PC-9 (cell line): ENCODE measurements at regions not wholly inside any gene's neighbourhood (a gene's known extent, or its start where the extent isn't known, plus 50 kb on each side); places are given as distances from the start of the nearest gene placed in this dataset.

Experiments used
- BruUV-seq: library from RNA; stranded (reverse); fragments of 400-500 nt; replicated peaks from 2 replicates; lab custom pipeline; 2021; lab: Mats Ljungman, UMichigan
- CTCF ChIA-PET: fragments of 300-600 bp; sonication (Branson Sonifier 250); formaldehyde crosslinking; loops from one replicate; lab custom pipeline; 2022; ENCODE audit warnings: antibody characterized with exemption; lab: Charles Lee
- POLR2A ChIA-PET: fragments of 300-600 bp; sonication (Branson Sonifier 250); formaldehyde crosslinking; loops from one replicate; lab custom pipeline; 2022; ENCODE audit warnings: antibody characterized with exemption; ENCODE audit not compliant: unreplicated experiment; lab: Charles Lee
- DNase-seq, 2 experiments: peaks; one replicate each; pipeline versions ENCODE4 v3.0.0 to v3.0.0-alpha.2; 2015 to 2022; ENCODE audit warnings: mixed read lengths in 1 of 2
- H2AFZ ChIP-seq: fragments of 200-600 bp; sonication (generic); 2 replicates; pipeline ENCODE4 v1.8.1; 2017; ENCODE audit warnings: antibody characterized with exemption
- H3F3A ChIP-seq: fragments of 200-600 bp; sonication (generic); 2 replicates; pipeline ENCODE4 v1.8.1; 2017; ENCODE audit warnings: antibody characterized with exemption, mild to moderate bottlenecking, low read depth; ENCODE audit not compliant: insufficient read depth
- H3K27ac ChIP-seq: fragments of 200-600 bp; sonication (generic); 2 replicates; pipeline ENCODE4 v1.6.1; 2016; ENCODE audit warnings: mixed run types
- H3K27me3 ChIP-seq: fragments of 200-600 bp; sonication (generic); 2 replicates; pipeline ENCODE4 v1.6.1; 2016; ENCODE audit warnings: low read depth, mixed run types; ENCODE audit not compliant: insufficient read depth
- H3K36me3 ChIP-seq: fragments of 200-600 bp; sonication (generic); 2 replicates; pipeline ENCODE4 v1.6.1; 2016; ENCODE audit warnings: low read depth, mixed run types
- H3K4me1 ChIP-seq: fragments of 200-600 bp; sonication (generic); replicated peaks from 2 replicates; pipeline ENCODE4 v1.6.1; 2016; ENCODE audit warnings: mixed run types; ENCODE audit not compliant: insufficient read depth
- H3K4me2 ChIP-seq: fragments of 200-600 bp; sonication (generic); 2 replicates; pipeline ENCODE4 v1.6.1; 2017; ENCODE audit warnings: mixed run types
- H3K4me3 ChIP-seq: fragments of 200-600 bp; sonication (generic); 2 replicates; pipeline ENCODE4 v1.6.1; 2016; ENCODE audit warnings: mixed run types
- H3K79me2 ChIP-seq: fragments of 200-600 bp; sonication (generic); 2 replicates; pipeline ENCODE4 v1.6.1; 2017; ENCODE audit warnings: low read depth, mixed run types
- H3K9me2 ChIP-seq: fragments of 200-600 bp; sonication (generic); 2 replicates; pipeline ENCODE4 v1.8.1; 2017; ENCODE audit warnings: mild to moderate bottlenecking; ENCODE audit not compliant: insufficient read depth
- H3K9me3 ChIP-seq: fragments of 200-600 bp; sonication (generic); 2 replicates; pipeline ENCODE4 v1.8.1; 2016; ENCODE audit warnings: low read depth; ENCODE audit not compliant: insufficient read depth
- H4K20me1 ChIP-seq: fragments of 200-600 bp; sonication (generic); 2 replicates; pipeline ENCODE4 v1.8.1; 2017; ENCODE audit not compliant: insufficient read depth
- EZH2 ChIP-seq: fragments of 200-600 bp; sonication (generic); IDR thresholded peaks from 2 replicates; pipeline ENCODE4 v1.8.0; 2017; ENCODE audit warnings: antibody characterized with exemption, low read depth
- intact Hi-C: fragments of 100-400 bp; cut with micrococcal nuclease; formaldehyde crosslinking; loops from one replicate; pipeline ENCODE4 v1.10.0; 2022; ENCODE audit not compliant: unreplicated experiment
- TF ChIP-seq, protein P1 (sequence below): fragments of 200-600 bp; sonication (generic); conservative IDR thresholded peaks from 2 replicates; pipeline ENCODE4 v1.6.1; 2017; ENCODE audit warnings: mixed run types, antibody characterized with exemption, mild to moderate bottlenecking, moderate library complexity

DNA sequence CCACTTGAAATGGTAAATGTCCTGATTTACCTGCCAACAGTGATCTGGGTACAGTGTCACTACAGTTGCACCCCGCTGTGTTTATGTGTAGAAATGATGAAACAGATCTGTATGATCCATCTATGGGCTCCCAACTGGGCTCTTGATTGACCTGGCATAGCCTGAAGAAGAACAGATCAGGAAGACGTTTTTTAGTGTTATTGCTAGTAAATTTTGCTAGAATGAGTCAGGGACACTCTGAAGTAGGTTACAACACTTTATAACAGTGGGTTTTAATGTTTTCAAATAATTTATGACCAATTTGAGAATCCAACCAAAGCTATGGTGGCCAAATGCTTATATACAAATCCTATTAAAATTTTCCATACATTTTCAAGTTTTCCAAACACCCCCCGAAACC is 110.3 kb downstream of the DKK1 start:
- intact Hi-C loops, result no loop called here
- Histone ChIP-seq H3K9me3 (0 out of 2 replicates have a peak, but pooled peaks cover 3% of the 10 kb centered on the region), H3K27me3 (no peaks in the 10 kb centered on the region), H3K27ac (no peak overlapping the region), H3K4me1 (no peaks in the 10 kb centered on the region), H3K36me3 (no peaks in the 10 kb centered on the region), H2AFZ (no peak overlapping the region), H3K9me2 (no peaks in the 10 kb centered on the region), H3K4me3 (no peak overlapping the region), H4K20me1 (no peaks in the 10 kb centered on the region), H3K79me2 (no peaks in the 10 kb centered on the region), H3F3A (no peaks in the 10 kb centered on the region), H3K4me2 (no peak overlapping the region)
- no peak for DNase-seq
- TF ChIP-seq, protein P1, sequence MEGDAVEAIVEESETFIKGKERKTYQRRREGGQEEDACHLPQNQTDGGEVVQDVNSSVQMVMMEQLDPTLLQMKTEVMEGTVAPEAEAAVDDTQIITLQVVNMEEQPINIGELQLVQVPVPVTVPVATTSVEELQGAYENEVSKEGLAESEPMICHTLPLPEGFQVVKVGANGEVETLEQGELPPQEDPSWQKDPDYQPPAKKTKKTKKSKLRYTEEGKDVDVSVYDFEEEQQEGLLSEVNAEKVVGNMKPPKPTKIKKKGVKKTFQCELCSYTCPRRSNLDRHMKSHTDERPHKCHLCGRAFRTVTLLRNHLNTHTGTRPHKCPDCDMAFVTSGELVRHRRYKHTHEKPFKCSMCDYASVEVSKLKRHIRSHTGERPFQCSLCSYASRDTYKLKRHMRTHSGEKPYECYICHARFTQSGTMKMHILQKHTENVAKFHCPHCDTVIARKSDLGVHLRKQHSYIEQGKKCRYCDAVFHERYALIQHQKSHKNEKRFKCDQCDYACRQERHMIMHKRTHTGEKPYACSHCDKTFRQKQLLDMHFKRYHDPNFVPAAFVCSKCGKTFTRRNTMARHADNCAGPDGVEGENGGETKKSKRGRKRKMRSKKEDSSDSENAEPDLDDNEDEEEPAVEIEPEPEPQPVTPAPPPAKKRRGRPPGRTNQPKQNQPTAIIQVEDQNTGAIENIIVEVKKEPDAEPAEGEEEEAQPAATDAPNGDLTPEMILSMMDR, result no peak
- TF ChIP-seq EZH2, result no peak
- BruUV-seq, result no TSS peak
- ChIA-PET POLR2A (no interaction called here), CTCF (no interaction called here)

DNA sequence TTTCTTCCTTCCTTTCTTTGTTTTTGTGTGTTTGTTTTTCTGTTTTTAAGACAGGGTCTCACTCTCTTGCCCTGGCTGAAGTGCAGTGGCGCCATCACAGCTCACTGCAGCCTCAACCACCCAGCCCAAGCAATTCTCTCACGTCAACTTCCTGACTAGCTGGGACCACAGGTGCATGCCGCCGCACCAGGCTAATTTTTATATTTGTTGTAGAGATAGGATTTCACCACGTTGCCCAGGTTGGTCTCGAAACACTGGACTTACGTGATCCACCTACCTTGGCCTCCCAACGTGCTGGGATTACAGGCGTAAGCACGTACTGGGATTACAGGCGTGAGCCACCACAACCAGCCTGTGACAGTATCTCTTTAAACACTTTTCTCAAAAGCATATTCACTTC is 120.7 kb downstream of the DKK1 start:
- no peaks in the 10 kb centered on the region for H3K9me2 ChIP-seq

GRCh38 chr10:52436664-52437063 is 122.6 kb downstream of the DKK1 start:
- no peaks in the 10 kb centered on the region for H3K9me2 ChIP-seq
- no peaks in the 10 kb centered on the region for H3K27me3 ChIP-seq
- H3K79me2 ChIP-seq, result no peaks in the 10 kb centered on the region
- H3K4me1 ChIP-seq, result peaks cover 10% of the 10 kb centered on the region; the same call in 1 of the 2 replicates
- DNase-seq, result no peak
- POLR2A ChIA-PET, result interaction anchor here (0.6 kb wide), 1 partner anchor 98 kb away, joined by 5 read pairs; no protein-coding TSS in a partner anchor
- 0 out of 2 replicates have a peak overlapping the region, but pooled peaks have one; percentile 29 for H2AFZ ChIP-seq
- H3F3A ChIP-seq, result no peaks in the 10 kb centered on the region
- H3K4me3 ChIP-seq, result no peak overlapping the region
- intact Hi-C loops, result no loop called here
- H3K36me3 ChIP-seq, result no peaks in the 10 kb centered on the region
- TF ChIP-seq, protein P1, result no peak
- no peak for TF ChIP-seq EZH2
- no TSS peak for BruUV-seq
- no peak overlapping the region for H3K27ac ChIP-seq
- H3K9me3 ChIP-seq, result no peaks in the 10 kb centered on the region
- H3K4me2 ChIP-seq, result no peak overlapping the region
- H4K20me1 ChIP-seq, result no peaks in the 10 kb centered on the region
- CTCF ChIA-PET, result no interaction called here

More for the DNA sequence above, 120.7 kb downstream of the DKK1 start:
- Histone ChIP-seq H3K4me1 (peaks cover 10% of the 10 kb centered on the region; the same call in 1 of the 2 replicates), H3K4me3 (no peak overlapping the region), H3K27ac (no peak overlapping the region), H4K20me1 (no peaks in the 10 kb centered on the region), H2AFZ (no peak overlapping the region), H3K27me3 (no peaks in the 10 kb centered on the region), H3K4me2 (no peak overlapping the region), H3K9me3 (no peaks in the 10 kb centered on the region), H3K36me3 (no peaks in the 10 kb centered on the region), H3F3A (no peaks in the 10 kb centered on the region), H3K79me2 (no peaks in the 10 kb centered on the region)
- ChIA-PET CTCF (interaction anchor here (0.6 kb wide), 2 partner anchors 50 to 505 kb away, joined by 5 to 6 read pairs; no protein-coding TSS in a partner anchor), POLR2A (no interaction called here)
- DNase-seq, result no peak
- no TSS peak for BruUV-seq
- TF ChIP-seq, protein P1, result no peak
- TF ChIP-seq EZH2, result no peak
- intact Hi-C loops, result no loop called here
